Hepatocyte (in vitro differentiated cells): ENCODE measurements at regions not wholly inside any gene's neighbourhood (a gene's known extent, or its start where the extent isn't known, plus 50 kb on each side); places are given as distances from the start of the nearest gene placed in this dataset.

Experiments used
- DNase-seq: peaks from one replicate; pipeline ENCODE4 v3.0.0-alpha.2; 2016; ENCODE audit warnings: low spot score
- H2AFZ ChIP-seq: fragments of 200-600 bp; sonication (generic); 2 replicates; pipeline ENCODE4 v1.6.0; 2016; ENCODE audit warnings: antibody characterized with exemption, mild to moderate bottlenecking
- H3K27ac ChIP-seq: fragments of 200-600 bp; sonication (generic); 2 replicates; pipeline ENCODE4 v1.5.1; 2016; ENCODE audit warnings: mild to moderate bottlenecking
- H3K27me3 ChIP-seq: fragments of 200-600 bp; sonication (generic); 2 replicates; pipeline ENCODE4 v1.6.1; 2016
- H3K36me3 ChIP-seq: fragments of 200-600 bp; sonication (generic); replicated peaks from 2 replicates; pipeline ENCODE4 v1.5.1; 2016; ENCODE audit warnings: low read depth; ENCODE audit not compliant: insufficient read depth
- H3K4me1 ChIP-seq: fragments of 200-600 bp; sonication (generic); 2 replicates; pipeline ENCODE4 v1.5.1; 2016; ENCODE audit warnings: mild to moderate bottlenecking, moderate library complexity; ENCODE audit not compliant: insufficient read depth
- H3K4me2 ChIP-seq: fragments of 200-600 bp; sonication (generic); 2 replicates; pipeline ENCODE4 v1.6.0; 2016
- H3K4me3 ChIP-seq: fragments of 200-600 bp; sonication (generic); 2 replicates; pipeline ENCODE4 v1.5.1; 2016; ENCODE audit warnings: mild to moderate bottlenecking
- H3K79me2 ChIP-seq: fragments of 200-600 bp; sonication (generic); 2 replicates; pipeline ENCODE4 v1.6.0; 2017; ENCODE audit warnings: mild to moderate bottlenecking
- H3K9me2 ChIP-seq: fragments of 200-600 bp; sonication (generic); replicated peaks from 2 replicates; pipeline ENCODE4 v1.6.0; 2017; ENCODE audit warnings: mild to moderate bottlenecking; ENCODE audit not compliant: insufficient read depth
- H3K9me3 ChIP-seq: fragments of 200-600 bp; sonication (generic); 2 replicates; pipeline ENCODE4 v1.5.1; 2016; ENCODE audit warnings: low read depth, mild to moderate bottlenecking
- H4K20me1 ChIP-seq: fragments of 200-600 bp; sonication (generic); 2 replicates; pipeline ENCODE4 v1.6.0; 2016; ENCODE audit warnings: mild to moderate bottlenecking; ENCODE audit not compliant: insufficient read depth, poor library complexity, severe bottlenecking
- CTCF ChIP-seq: fragments of 200-600 bp; sonication (generic); IDR thresholded peaks from 2 replicates; pipeline ENCODE4 v1.5.1; 2016; ENCODE audit warnings: antibody characterized with exemption, mild to moderate bottlenecking; ENCODE audit not compliant: poor library complexity
- EZH2 ChIP-seq: fragments of 200-600 bp; sonication (generic); IDR thresholded peaks from 2 replicates; pipeline ENCODE4 v1.6.1; 2016; ENCODE audit warnings: antibody characterized with exemption, mild to moderate bottlenecking, borderline replicate concordance
- EZH2phosphoT487 ChIP-seq: fragments of 200-600 bp; sonication (generic); IDR thresholded peaks from one replicate; pipeline ENCODE4 v1.6.1; 2018; ENCODE audit warnings: antibody characterized with exemption, mild to moderate bottlenecking, low read depth, moderate library complexity; ENCODE audit not compliant: unreplicated experiment, severe bottlenecking
- WGBS: methylation state at CpG from one replicate; pipeline ENCODE4 v1.1.6; 2016; ENCODE audit warnings: low lambda C conversion rate; ENCODE audit errors: missing lambda C conversion rate; 5-methylcytosine and 5-hydroxymethylcytosine counted together

- H3K36me3 ChIP-seq = no peaks in the 10 kb centered on the region
- TF ChIP-seq EZH2 (no peak), CTCF (no peak), EZH2phosphoT487 (no peak)
Measured at GRCh38 chr6:137434640-137435039, 59.6 kb downstream of the OLIG3 start.

DNA sequence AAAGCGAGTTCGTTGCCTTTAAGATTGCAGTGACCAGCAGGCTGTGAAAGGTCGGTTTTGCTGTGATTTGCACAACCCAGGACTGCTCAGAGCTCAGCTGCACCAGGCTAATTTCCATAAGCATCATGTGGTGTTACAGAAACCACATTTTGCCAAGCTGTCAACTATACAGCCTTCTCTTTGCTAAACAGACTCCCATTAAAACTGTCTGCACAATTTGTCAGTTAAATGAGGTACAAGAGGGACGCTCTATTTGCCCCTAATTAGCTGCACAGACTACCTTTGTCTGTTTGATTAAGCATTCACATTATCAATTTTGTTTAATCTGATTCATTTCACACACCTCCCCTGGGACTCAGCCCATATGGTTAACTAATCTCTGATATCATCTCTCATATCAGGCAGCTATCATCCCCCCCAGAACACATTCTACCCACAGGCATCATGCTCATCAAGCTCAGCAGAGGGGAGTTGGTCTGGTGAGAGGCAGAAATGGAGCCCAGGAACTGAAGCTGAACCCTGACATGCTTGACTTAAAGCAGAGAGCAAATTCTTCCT, 62.1 kb downstream of the OLIG3 start:
- no peak overlapping the region for H3K4me3 ChIP-seq
- WGBS = 81% methylated on average over 4 of the region's 4 CpGs
- H3K79me2 ChIP-seq = no peaks in the 10 kb centered on the region
- H3K4me1 ChIP-seq = no peaks in the 10 kb centered on the region
- H3K27ac ChIP-seq = no peak overlapping the region
- H3K9me3 ChIP-seq = no peaks in the 10 kb centered on the region
- TF ChIP-seq EZH2phosphoT487 = no peak
- no peak for TF ChIP-seq CTCF
- no peak for TF ChIP-seq EZH2
- H4K20me1 ChIP-seq = no peaks in the 10 kb centered on the region
- no peaks in the 10 kb centered on the region for H3K9me2 ChIP-seq
- H3K4me2 ChIP-seq = no peak overlapping the region
- no peak for DNase-seq
- no peaks in the 10 kb centered on the region for H3K27me3 ChIP-seq
- H3K36me3 ChIP-seq = no peaks in the 10 kb centered on the region
- H2AFZ ChIP-seq = no peak overlapping the region

More at GRCh38 chr6:137434640-137435039, 59.6 kb downstream of the OLIG3 start:
- Histone ChIP-seq H3K4me2 (no peak overlapping the region), H3K27me3 (no peaks in the 10 kb centered on the region), H3K4me3 (no peak overlapping the region), H3K27ac (no peak overlapping the region), H3K9me2 (no peaks in the 10 kb centered on the region), H3K79me2 (no peaks in the 10 kb centered on the region), H4K20me1 (no peaks in the 10 kb centered on the region), H3K9me3 (no peaks in the 10 kb centered on the region), H2AFZ (no peak overlapping the region), H3K4me1 (no peaks in the 10 kb centered on the region)
- WGBS = 81% methylated on average over 4 of the region's 4 CpGs
- DNase-seq = no peak

GRCh38 chr6:137430954-137431353, 63.2 kb downstream of the OLIG3 start:
- Histone ChIP-seq H3K79me2 (no peaks in the 10 kb centered on the region), H4K20me1 (no peaks in the 10 kb centered on the region), H3K9me3 (no peaks in the 10 kb centered on the region), H3K36me3 (no peaks in the 10 kb centered on the region), H3K4me2 (no peak overlapping the region), H3K27ac (no peak overlapping the region), H2AFZ (no peak overlapping the region), H3K27me3 (no peaks in the 10 kb centered on the region), H3K9me2 (no peaks in the 10 kb centered on the region), H3K4me1 (no peaks in the 10 kb centered on the region), H3K4me3 (no peak overlapping the region)
- WGBS = 91% methylated on average over 4 of the region's 4 CpGs
- DNase-seq = no peak
- no peak for TF ChIP-seq CTCF
- no peak for TF ChIP-seq EZH2
- TF ChIP-seq EZH2phosphoT487 = no peak
